Neural progenitor cell (in vitro differentiated cells): ENCODE measurements at regions not wholly inside any gene's neighbourhood (a gene's known extent, or its start where the extent isn't known, plus 50 kb on each side); places are given as distances from the start of the nearest gene placed in this dataset.

Experiments used
- CTCF ChIP-seq: fragments of 200-600 bp; sonication (generic); IDR thresholded peaks from 2 replicates; pipeline ENCODE4 v1.5.1; 2017; ENCODE audit warnings: antibody characterized with exemption, mild to moderate bottlenecking
- EZH2 ChIP-seq: fragments of 200-600 bp; sonication (generic); IDR thresholded peaks from 2 replicates; pipeline ENCODE4 v1.6.1; 2017; ENCODE audit warnings: antibody characterized with exemption, mild to moderate bottlenecking, moderate library complexity

DNA sequence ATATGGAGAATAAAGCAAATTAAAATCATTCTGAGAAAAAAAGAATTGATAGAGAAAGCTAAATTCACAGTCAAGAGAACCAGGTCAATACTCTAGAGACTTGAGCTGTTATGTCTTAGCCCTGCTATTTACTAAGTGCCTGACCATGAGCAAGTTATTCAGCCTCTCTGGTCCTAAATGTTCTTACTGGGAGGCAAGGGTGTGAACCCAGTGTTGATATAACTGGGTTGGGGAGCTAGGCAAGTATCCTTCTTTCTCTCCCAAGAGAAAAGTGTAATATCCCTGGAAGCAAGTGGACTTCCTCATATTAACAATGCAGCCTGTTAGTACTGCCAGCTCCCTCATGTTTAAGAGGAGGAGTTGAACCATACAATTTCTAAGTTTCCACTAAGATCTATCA is 488.9 kb upstream of the RASGRP1 start:
- TF ChIP-seq CTCF (no peak), EZH2 (no peak)
